C4-2B (cell line): ENCODE measurements at regions not wholly inside any gene's neighbourhood (a gene's known extent, or its start where the extent isn't known, plus 50 kb on each side); places are given as distances from the start of the nearest gene placed in this dataset.
"Not testable (repeated sequence)": the region's sequence is repeated elsewhere in the genome, so short reads cannot be mapped to it uniquely, and the experiment has no call there.

Experiments used
- H3K27ac ChIP-seq: fragments of 450-650 bp; 2 replicates; pipeline ENCODE4 v1.5.1; 2017
- CTCF ChIP-seq: fragments of 450-650 bp; conservative IDR thresholded peaks from 2 replicates; pipeline ENCODE4 v1.5.1; 2017; ENCODE audit warnings: mild to moderate bottlenecking
- ZFX ChIP-seq: fragments of 450-650 bp; IDR thresholded peaks from 2 replicates; pipeline ENCODE4 v1.6.1; 2017

GRCh38 chr3:66633402-66634381 lies 132.9 kb upstream of the LRIG1 start:
- no peak overlapping the region for H3K27ac ChIP-seq
- TF ChIP-seq CTCF (no peak), ZFX (no peak)

GRCh38 chr3:66638717-66639116 lies 137.9 kb upstream of the LRIG1 start:
- H3K27ac ChIP-seq = no peak overlapping the region
- TF ChIP-seq ZFX (no peak), CTCF (peak; percentile 11; the same call in 1 of the 2 replicates)

GRCh38 chr3:66639809-66640356 lies 139.1 kb upstream of the LRIG1 start:
- TF ChIP-seq CTCF (no peak), ZFX (no peak)

GRCh38 chr3:66642019-66642418 lies 141.2 kb upstream of the LRIG1 start:
- no peak for TF ChIP-seq CTCF
- TF ChIP-seq ZFX = no peak
- H3K27ac ChIP-seq = no peak overlapping the region

More at GRCh38 chr3:66639809-66640356, 139.1 kb upstream of the LRIG1 start:
- no peak overlapping the region for H3K27ac ChIP-seq

- no peak overlapping the region for H3K27ac ChIP-seq
- TF ChIP-seq CTCF = no peak
- no peak for TF ChIP-seq ZFX
These were observed 141.7 kb upstream of the LRIG1 start for GRCh38 chr3:66642484-66642883.

- no peak overlapping the region for H3K27ac ChIP-seq
- TF ChIP-seq CTCF (no peak), ZFX (no peak)
These were observed 143.7 kb upstream of the LRIG1 start for GRCh38 chr3:66644549-66644948.

GRCh38 chr3:66648975-66649374 lies 148.2 kb upstream of the LRIG1 start:
- no peak overlapping the region for H3K27ac ChIP-seq
- TF ChIP-seq CTCF (no peak), ZFX (no peak)

- H3K27ac ChIP-seq = not testable (repeated sequence)
These were observed 150.7 kb upstream of the LRIG1 start for GRCh38 chr3:66651520-66651919.

GRCh38 chr3:66652100-66652499 lies 151.3 kb upstream of the LRIG1 start:
- not testable (repeated sequence) for H3K27ac ChIP-seq
